Gastroesophageal sphincter (tissue), 3 donors: ENCODE measurements at regions not wholly inside any gene's neighbourhood (a gene's known extent, or its start where the extent isn't known, plus 50 kb on each side); places are given as distances from the start of the nearest gene placed in this dataset.
"Not testable (repeated sequence)": the region's sequence is repeated elsewhere in the genome, so short reads cannot be mapped to it uniquely, and the experiment has no call there.

Experiments
- EP300 ChIP-seq: sonication (generic); formaldehyde crosslinking; IDR thresholded peaks from one replicate; pipeline ENCODE4 v1.6.1; 2017; ENCODE audit warnings: antibody characterized with exemption, mild to moderate bottlenecking
- POLR2A ChIP-seq, 2 donors: fragments of 450-650 bp; IDR thresholded peaks; one replicate each; pipeline ENCODE4 v1.6.1; 2017; ENCODE audit warnings: antibody characterized with exemption in 2 of 2, mild to moderate bottlenecking in 2 of 2, moderate library complexity in 1 of 2
- POLR2AphosphoS5 ChIP-seq: sonication (generic); formaldehyde crosslinking; IDR thresholded peaks from one replicate; pipeline ENCODE4 v1.6.1; 2017; ENCODE audit warnings: antibody characterized with exemption
- TF ChIP-seq, protein P1 (sequence below), 4 experiments: fragments of 200-600 bp in 2 of 4; fragments of 450-650 bp in 2 of 4; sonication (generic) in 1 of 4; IDR thresholded peaks; one replicate each; pipeline ENCODE4 v1.5.1; 2017 to 2019; ENCODE audit warnings: antibody characterized with exemption in 4 of 4, mild to moderate bottlenecking in 2 of 4, moderate library complexity in 2 of 4

- TF ChIP-seq, protein P1, sequence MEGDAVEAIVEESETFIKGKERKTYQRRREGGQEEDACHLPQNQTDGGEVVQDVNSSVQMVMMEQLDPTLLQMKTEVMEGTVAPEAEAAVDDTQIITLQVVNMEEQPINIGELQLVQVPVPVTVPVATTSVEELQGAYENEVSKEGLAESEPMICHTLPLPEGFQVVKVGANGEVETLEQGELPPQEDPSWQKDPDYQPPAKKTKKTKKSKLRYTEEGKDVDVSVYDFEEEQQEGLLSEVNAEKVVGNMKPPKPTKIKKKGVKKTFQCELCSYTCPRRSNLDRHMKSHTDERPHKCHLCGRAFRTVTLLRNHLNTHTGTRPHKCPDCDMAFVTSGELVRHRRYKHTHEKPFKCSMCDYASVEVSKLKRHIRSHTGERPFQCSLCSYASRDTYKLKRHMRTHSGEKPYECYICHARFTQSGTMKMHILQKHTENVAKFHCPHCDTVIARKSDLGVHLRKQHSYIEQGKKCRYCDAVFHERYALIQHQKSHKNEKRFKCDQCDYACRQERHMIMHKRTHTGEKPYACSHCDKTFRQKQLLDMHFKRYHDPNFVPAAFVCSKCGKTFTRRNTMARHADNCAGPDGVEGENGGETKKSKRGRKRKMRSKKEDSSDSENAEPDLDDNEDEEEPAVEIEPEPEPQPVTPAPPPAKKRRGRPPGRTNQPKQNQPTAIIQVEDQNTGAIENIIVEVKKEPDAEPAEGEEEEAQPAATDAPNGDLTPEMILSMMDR (IDR thresholded peaks at IDR 0.05): not testable (repeated sequence)
- not testable (repeated sequence) for TF ChIP-seq POLR2A (IDR thresholded peaks at IDR 0.05); POLR2AphosphoS5; EP300
Observed at GRCh38 chr16:63860700-63861099, 1261.2 kb downstream of the CDH11 start.
